WTC11 (cell line): ENCODE measurements at regions not wholly inside any gene's neighbourhood (a gene's known extent, or its start where the extent isn't known, plus 50 kb on each side); places are given as distances from the start of the nearest gene placed in this dataset.

ENCODE experiments used
- ELF4 ChIP-seq: sonication (generic); formaldehyde crosslinking; IDR thresholded peaks from 2 replicates; pipeline ENCODE4 v1.8.1; 2022; ENCODE audit warnings: low read depth, mild to moderate bottlenecking, moderate library complexity, missing genetic modification reagents
- ETV6 ChIP-seq: sonication (generic); formaldehyde crosslinking; IDR thresholded peaks from 2 replicates; pipeline ENCODE4 v1.8.1; 2022; ENCODE audit warnings: mild to moderate bottlenecking, missing genetic modification reagents
- FOXP1 ChIP-seq: sonication (generic); formaldehyde crosslinking; IDR thresholded peaks from 2 replicates; pipeline ENCODE4 v1.8.0; 2022; ENCODE audit warnings: missing genetic modification reagents, mild to moderate bottlenecking, moderate library complexity, borderline replicate concordance
- JUN ChIP-seq: sonication (generic); formaldehyde crosslinking; IDR thresholded peaks from 2 replicates; pipeline ENCODE4 v1.8.0; 2023; ENCODE audit warnings: mild to moderate bottlenecking, missing genetic modification reagents
- NFE2L1 ChIP-seq: sonication (generic); formaldehyde crosslinking; IDR thresholded peaks from 2 replicates; pipeline ENCODE4 v1.8.1; 2023; ENCODE audit warnings: missing genetic modification reagents
- NR2C2 ChIP-seq: sonication (generic); formaldehyde crosslinking; IDR thresholded peaks from 2 replicates; pipeline ENCODE4 v1.8.0; 2022; ENCODE audit warnings: mild to moderate bottlenecking, missing genetic modification reagents
- TF ChIP-seq, protein P1 (sequence below): fragments of 200-600 bp; IDR thresholded peaks from 2 replicates; pipeline ENCODE4 v1.8.0; 2022; ENCODE audit warnings: antibody characterized with exemption
- TF ChIP-seq, protein P2 (sequence below): fragments of 250-450 bp; sonication (Bioruptor Pico); conservative IDR thresholded peaks from 2 replicates; pipeline ENCODE4 v1.9.0; 2021; ENCODE audit warnings: mild to moderate bottlenecking

DNA sequence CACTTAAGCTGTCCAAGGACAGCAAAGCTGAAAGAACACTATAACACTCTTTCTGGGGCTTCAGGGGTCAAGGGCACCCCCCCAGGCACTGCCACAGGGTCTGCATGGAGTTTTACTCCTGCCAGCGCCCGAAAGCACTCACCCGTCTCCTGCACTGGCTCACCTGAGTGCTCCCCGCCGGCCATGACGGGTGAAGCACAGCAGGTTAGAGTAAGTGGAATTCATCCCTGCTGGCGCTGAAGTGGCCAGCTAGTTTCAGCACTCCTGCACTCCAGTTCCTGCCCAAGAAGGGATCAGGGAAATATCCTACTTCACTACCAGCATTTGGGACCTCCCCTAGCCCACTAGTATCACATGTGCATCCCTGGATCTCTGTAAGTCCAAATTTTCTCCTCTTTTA, 516.0 kb downstream of the ZNF608 start:
- TF ChIP-seq, protein P1, sequence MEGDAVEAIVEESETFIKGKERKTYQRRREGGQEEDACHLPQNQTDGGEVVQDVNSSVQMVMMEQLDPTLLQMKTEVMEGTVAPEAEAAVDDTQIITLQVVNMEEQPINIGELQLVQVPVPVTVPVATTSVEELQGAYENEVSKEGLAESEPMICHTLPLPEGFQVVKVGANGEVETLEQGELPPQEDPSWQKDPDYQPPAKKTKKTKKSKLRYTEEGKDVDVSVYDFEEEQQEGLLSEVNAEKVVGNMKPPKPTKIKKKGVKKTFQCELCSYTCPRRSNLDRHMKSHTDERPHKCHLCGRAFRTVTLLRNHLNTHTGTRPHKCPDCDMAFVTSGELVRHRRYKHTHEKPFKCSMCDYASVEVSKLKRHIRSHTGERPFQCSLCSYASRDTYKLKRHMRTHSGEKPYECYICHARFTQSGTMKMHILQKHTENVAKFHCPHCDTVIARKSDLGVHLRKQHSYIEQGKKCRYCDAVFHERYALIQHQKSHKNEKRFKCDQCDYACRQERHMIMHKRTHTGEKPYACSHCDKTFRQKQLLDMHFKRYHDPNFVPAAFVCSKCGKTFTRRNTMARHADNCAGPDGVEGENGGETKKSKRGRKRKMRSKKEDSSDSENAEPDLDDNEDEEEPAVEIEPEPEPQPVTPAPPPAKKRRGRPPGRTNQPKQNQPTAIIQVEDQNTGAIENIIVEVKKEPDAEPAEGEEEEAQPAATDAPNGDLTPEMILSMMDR = no peak
- TF ChIP-seq JUN (CRISPR knock-in tag) = no peak
- TF ChIP-seq FOXP1 (CRISPR knock-in tag) = no peak
- no peak for TF ChIP-seq NFE2L1 (CRISPR knock-in tag)
- TF ChIP-seq, protein P2, sequence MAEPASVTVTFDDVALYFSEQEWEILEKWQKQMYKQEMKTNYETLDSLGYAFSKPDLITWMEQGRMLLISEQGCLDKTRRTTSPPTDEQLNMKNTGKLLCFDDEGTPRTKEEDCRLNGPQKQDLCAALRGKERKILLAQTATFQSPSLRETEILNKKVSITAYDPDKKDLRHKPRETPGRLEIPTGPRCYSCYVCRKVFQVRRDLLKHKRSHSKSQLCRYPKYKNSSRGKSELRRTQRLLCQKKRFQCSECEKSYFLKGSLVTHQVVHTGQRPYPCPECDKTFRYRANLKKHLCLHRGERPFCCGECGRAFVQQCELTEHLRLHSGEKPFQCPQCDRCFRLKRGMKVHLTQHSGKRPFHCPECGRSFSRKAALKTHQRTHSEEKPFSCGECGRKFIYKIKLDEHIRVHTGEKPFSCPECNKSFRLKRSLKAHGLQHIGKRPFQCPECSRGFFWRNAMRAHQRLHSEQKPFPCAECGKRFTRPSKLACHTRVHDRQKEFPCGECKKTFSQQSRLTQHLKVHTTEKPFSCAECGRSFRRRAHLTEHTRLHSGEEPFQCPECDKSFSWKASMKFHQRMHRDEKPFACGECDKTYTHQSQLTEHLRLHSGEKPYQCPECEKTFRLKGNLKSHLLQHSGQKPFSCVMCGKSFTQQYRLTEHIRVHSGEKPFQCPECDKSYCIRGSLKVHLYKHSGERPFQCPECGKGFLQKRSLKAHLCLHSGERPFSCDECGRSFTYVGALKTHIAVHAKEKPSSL (CRISPR knock-in tag) = no peak
- no peak for TF ChIP-seq ETV6 (CRISPR knock-in tag)
- no peak for TF ChIP-seq ELF4 (CRISPR knock-in tag)
- TF ChIP-seq NR2C2 = no peak
